Breast epithelium (tissue), 4 donors: ENCODE measurements at regions not wholly inside any gene's neighbourhood (a gene's known extent, or its start where the extent isn't known, plus 50 kb on each side); places are given as distances from the start of the nearest gene placed in this dataset.

Experiments
- DNase-seq, 2 donors: peaks; one replicate each; pipeline ENCODE4 v3.0.0-alpha.2; 2019; ENCODE audit warnings: low spot score in 2 of 2
- H3K27ac ChIP-seq, 2 donors: fragments of 200-600 bp; sonication (generic) in 1 of 2; one replicate each; pipeline ENCODE4 v1.5.1; 2016 to 2019; ENCODE audit warnings: mild to moderate bottlenecking in 1 of 2
- H3K27me3 ChIP-seq, 2 donors: fragments of 200-600 bp; sonication (generic) in 1 of 2; one replicate each; pipeline versions ENCODE4 v1.5.1 to v1.6.0; 2017 to 2019; ENCODE audit warnings: control low read depth in 1 of 2, mild to moderate bottlenecking in 1 of 2
- H3K36me3 ChIP-seq: fragments of 200-600 bp; one replicate; pipeline ENCODE4 v1.5.1; 2019
- H3K4me1 ChIP-seq, 2 donors: fragments of 200-600 bp; sonication (generic); one replicate each; pipeline ENCODE4 v1.5.1; 2016 to 2019; ENCODE audit warnings: control low read depth in 1 of 2
- H3K4me3 ChIP-seq, 3 donors: fragments of 200-600 bp; sonication (generic); 1 replicate in 2 of 3; 2 replicates in 1 of 3; pipeline ENCODE4 v1.5.1; 2016 to 2019; ENCODE audit warnings: mild to moderate bottlenecking in 3 of 3, moderate library complexity in 2 of 3
- H3K9me3 ChIP-seq, 2 donors: fragments of 200-600 bp; sonication (generic) in 1 of 2; one replicate each; pipeline ENCODE4 v1.5.1; 2016 to 2019; ENCODE audit warnings: control low read depth in 1 of 2
- POLR2A ChIP-seq: fragments of 450-650 bp; IDR thresholded peaks from one replicate; pipeline ENCODE4 v1.6.1; 2016; ENCODE audit warnings: antibody characterized with exemption, mild to moderate bottlenecking, moderate library complexity
- POLR2AphosphoS5 ChIP-seq, 3 donors: sonication (generic); formaldehyde crosslinking; IDR thresholded peaks; one replicate each; pipeline ENCODE4 v1.6.1; 2017; ENCODE audit warnings: antibody characterized with exemption in 3 of 3
- intact Hi-C: fragments of 100-400 bp; cut with DNase I; formaldehyde crosslinking; loops from one replicate; pipeline ENCODE4 v1.15.1; 2023; ENCODE audit warnings: low total_unique reads
- TF ChIP-seq, protein P1 (sequence below), 3 donors: fragments of 450-650 bp; IDR thresholded peaks; one replicate each; pipeline ENCODE4 v1.5.1; 2016 to 2017; ENCODE audit warnings: antibody characterized with exemption in 3 of 3, mild to moderate bottlenecking in 3 of 3, moderate library complexity in 3 of 3

DNA sequence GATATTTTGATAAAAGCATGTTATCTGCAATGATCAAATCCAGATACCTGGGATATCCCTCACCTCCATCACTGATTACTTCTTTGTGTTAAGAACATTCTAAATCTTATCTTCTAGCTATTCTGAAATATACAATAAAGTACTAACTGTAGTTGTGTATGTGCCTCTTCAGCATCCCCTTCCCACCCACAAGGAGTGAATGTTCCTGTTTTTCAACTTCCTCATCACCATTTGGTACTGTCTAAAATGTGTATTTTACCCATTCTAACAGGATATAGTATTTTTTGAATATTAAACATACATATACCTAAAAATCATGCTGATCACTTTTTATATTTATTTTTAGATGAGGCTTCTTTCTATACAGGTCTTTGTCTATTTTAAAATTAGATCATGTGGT lies 1252.6 kb downstream of the TMEM121 start:
- no peaks in the 10 kb centered on the region for H3K4me1 ChIP-seq
- H3K4me3 ChIP-seq, result no peak overlapping the region
- intact Hi-C loops, result no loop called here
- no peaks in the 10 kb centered on the region for H3K36me3 ChIP-seq
- H3K27me3 ChIP-seq, result no peaks in the 10 kb centered on the region
- H3K9me3 ChIP-seq, result no peaks in the 10 kb centered on the region
- TF ChIP-seq, protein P1, sequence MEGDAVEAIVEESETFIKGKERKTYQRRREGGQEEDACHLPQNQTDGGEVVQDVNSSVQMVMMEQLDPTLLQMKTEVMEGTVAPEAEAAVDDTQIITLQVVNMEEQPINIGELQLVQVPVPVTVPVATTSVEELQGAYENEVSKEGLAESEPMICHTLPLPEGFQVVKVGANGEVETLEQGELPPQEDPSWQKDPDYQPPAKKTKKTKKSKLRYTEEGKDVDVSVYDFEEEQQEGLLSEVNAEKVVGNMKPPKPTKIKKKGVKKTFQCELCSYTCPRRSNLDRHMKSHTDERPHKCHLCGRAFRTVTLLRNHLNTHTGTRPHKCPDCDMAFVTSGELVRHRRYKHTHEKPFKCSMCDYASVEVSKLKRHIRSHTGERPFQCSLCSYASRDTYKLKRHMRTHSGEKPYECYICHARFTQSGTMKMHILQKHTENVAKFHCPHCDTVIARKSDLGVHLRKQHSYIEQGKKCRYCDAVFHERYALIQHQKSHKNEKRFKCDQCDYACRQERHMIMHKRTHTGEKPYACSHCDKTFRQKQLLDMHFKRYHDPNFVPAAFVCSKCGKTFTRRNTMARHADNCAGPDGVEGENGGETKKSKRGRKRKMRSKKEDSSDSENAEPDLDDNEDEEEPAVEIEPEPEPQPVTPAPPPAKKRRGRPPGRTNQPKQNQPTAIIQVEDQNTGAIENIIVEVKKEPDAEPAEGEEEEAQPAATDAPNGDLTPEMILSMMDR (IDR thresholded peaks at IDR 0.05), result no peak
- no peak for TF ChIP-seq POLR2A
- no peak overlapping the region for H3K27ac ChIP-seq
- no peak for DNase-seq

DNA sequence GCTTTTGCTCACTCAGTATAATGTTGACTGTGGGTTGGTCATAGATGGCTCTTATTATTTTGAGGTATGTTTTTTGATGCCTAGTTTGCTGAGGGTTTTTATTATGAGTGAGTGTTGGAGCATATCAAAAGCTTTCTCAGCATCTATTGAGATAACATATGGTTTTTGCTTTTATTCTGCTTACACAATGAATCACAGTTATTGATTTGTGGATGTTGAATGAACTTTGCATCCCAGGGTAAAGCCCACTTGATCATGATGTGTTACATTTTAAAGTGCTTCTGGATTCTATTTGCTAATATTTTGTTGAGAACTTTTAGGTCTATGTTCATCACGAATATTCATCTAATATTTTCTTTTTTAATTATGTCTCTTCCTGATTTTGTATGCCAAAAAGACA lies 1260.3 kb downstream of the TMEM121 start:
- no peak overlapping the region for H3K4me3 ChIP-seq
- H3K27ac ChIP-seq, result no peak overlapping the region
- intact Hi-C loops, result no loop called here
- DNase-seq, result no peak
- no peaks in the 10 kb centered on the region for H3K4me1 ChIP-seq
- TF ChIP-seq POLR2AphosphoS5 (IDR thresholded peaks at IDR 0.05) (no peak), POLR2A (no peak)
- TF ChIP-seq, protein P1 (IDR thresholded peaks at IDR 0.05), result no peak
- H3K9me3 ChIP-seq, result no peaks in the 10 kb centered on the region
- no peaks in the 10 kb centered on the region for H3K36me3 ChIP-seq
- no peaks in the 10 kb centered on the region for H3K27me3 ChIP-seq

DNA sequence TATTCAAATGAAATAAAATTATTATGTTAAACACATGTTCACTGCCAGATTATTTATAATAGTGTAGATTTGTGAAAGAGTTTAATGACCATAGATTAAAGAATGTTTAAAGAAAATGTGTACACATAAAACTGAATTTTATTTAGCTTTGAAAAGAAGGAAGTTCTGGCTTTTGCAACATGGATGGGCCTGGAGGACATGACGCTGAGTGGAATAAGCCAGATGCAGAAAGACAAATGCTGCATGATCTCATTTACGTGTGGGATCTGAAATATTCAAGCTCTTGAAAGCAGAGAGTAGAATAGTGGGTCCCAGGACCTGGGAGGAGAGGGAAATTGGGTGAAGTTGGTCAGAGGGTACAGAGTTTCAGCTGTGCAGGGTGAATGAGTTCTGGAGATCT lies 1261.2 kb downstream of the TMEM121 start:
- Histone ChIP-seq H3K4me3 (no peak overlapping the region), H3K27ac (no peak overlapping the region), H3K27me3 (no peaks in the 10 kb centered on the region), H3K9me3 (no peaks in the 10 kb centered on the region), H3K36me3 (no peaks in the 10 kb centered on the region), H3K4me1 (no peaks in the 10 kb centered on the region)
- DNase-seq, result no peak
- intact Hi-C loops, result no loop called here
- TF ChIP-seq, protein P1 (IDR thresholded peaks at IDR 0.05), result no peak
- TF ChIP-seq POLR2AphosphoS5 (IDR thresholded peaks at IDR 0.05), result no peak
- TF ChIP-seq POLR2A, result no peak

DNA sequence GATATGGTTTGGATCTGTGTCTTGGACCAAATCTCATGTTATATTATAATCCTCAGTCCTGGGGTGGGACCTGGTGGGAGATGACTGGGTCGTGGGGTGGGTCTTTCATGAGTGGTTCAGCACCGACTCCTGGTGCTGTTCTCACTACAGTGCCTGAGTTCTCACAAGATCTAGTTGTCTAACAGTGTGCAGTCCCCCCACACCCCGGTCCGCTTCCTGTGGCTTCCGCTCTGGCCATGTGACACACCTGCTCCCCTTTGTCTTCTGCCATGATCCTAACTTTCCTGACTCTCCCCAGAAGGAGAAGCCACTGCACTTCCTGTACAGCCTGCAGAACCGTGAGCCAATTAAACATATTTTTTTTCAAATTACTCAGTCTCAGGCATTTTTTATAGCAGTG lies 1262.2 kb downstream of the TMEM121 start:
- intact Hi-C loops, result no loop called here
- Histone ChIP-seq H3K4me1 (no peaks in the 10 kb centered on the region), H3K27me3 (no peaks in the 10 kb centered on the region), H3K9me3 (no peaks in the 10 kb centered on the region), H3K27ac (no peak overlapping the region), H3K4me3 (no peak overlapping the region), H3K36me3 (no peaks in the 10 kb centered on the region)
- TF ChIP-seq POLR2A, result no peak
- TF ChIP-seq, protein P1 (IDR thresholded peaks at IDR 0.05), result no peak
- no peak for TF ChIP-seq POLR2AphosphoS5 (IDR thresholded peaks at IDR 0.05)
- no peak for DNase-seq

DNA sequence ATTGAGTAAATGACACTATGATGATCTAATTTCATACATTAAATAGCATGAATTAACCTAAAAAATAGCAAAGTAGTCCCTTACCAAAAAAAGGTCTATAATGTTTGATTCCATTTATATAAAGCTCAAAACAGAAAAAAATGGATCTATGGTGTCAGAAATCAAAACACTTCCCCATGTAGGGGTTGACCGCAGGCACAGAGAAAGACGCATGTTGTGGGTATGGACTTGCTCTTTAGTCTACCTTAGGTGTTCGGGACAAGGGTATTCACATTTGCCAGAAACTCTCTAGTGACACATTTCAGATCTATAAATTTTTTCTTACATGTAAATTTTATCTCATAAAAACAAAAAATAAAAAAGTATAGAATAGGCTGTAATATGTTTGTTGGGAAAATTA lies 1262.9 kb downstream of the TMEM121 start:
- intact Hi-C loops, result no loop called here
- DNase-seq, result no peak

More for the DNA sequence above, 1262.9 kb downstream of the TMEM121 start:
- Histone ChIP-seq H3K27me3 (no peaks in the 10 kb centered on the region), H3K9me3 (no peaks in the 10 kb centered on the region), H3K4me3 (no peak overlapping the region), H3K27ac (no peak overlapping the region), H3K36me3 (no peaks in the 10 kb centered on the region), H3K4me1 (no peaks in the 10 kb centered on the region)
- TF ChIP-seq POLR2A (no peak), POLR2AphosphoS5 (IDR thresholded peaks at IDR 0.05) (no peak)
- TF ChIP-seq, protein P1 (IDR thresholded peaks at IDR 0.05), result no peak
